DND-41 (cell line): ENCODE measurements at regions not wholly inside any gene's neighbourhood (a gene's known extent, or its start where the extent isn't known, plus 50 kb on each side); places are given as distances from the start of the nearest gene placed in this dataset.

Experiments used
- ATAC-seq: fragments of 200-7000 bp; cut with Tn5 transposase; 3 replicates; pipeline ENCODE4 v1.9.1; 2021; ENCODE audit warnings: low read depth; ENCODE audit not compliant: insufficient read depth
- DNase-seq: peaks from one replicate; pipeline ENCODE4 v3.0.0-alpha.2; 2020
- H2AFZ ChIP-seq: 2 replicates; pipeline ENCODE4 v1.6.0; 2012; ENCODE audit warnings: low read depth, low read length
- H3K27ac ChIP-seq: 2 replicates; pipeline ENCODE4 v1.5.1; 2012; ENCODE audit warnings: low read length, inconsistent platforms
- H3K27me3 ChIP-seq: fragments of 200-600 bp; sonication (generic); 2 replicates; pipeline ENCODE4 v1.6.0; 2012; ENCODE audit warnings: low read length, mild to moderate bottlenecking, inconsistent platforms; ENCODE audit not compliant: insufficient read depth, poor library complexity
- H3K36me3 ChIP-seq: 2 replicates; pipeline ENCODE4 v1.5.1; 2012; ENCODE audit warnings: low read length, inconsistent platforms; ENCODE audit not compliant: insufficient read depth
- H3K4me1 ChIP-seq: 2 replicates; pipeline ENCODE4 v1.5.1; 2012; ENCODE audit warnings: mild to moderate bottlenecking, low read length; ENCODE audit not compliant: insufficient read depth
- H3K4me2 ChIP-seq: 2 replicates; pipeline ENCODE4 v1.6.0; 2012; ENCODE audit warnings: mild to moderate bottlenecking, moderate library complexity, low read length, inconsistent platforms; ENCODE audit not compliant: insufficient read depth
- H3K4me3 ChIP-seq, 2 experiments: fragments of 200-600 bp in 1 of 2; shearing (Covaris generic) in 1 of 2; 2 replicates each; pipeline ENCODE4 v1.5.1; 2012 to 2016; ENCODE audit warnings: inconsistent platforms in 2 of 2, low read length in 2 of 2, mild to moderate bottlenecking in 2 of 2, low read depth in 1 of 2, moderate library complexity in 1 of 2
- H3K79me2 ChIP-seq: 2 replicates; pipeline ENCODE4 v1.6.0; 2012; ENCODE audit warnings: low read length, inconsistent platforms; ENCODE audit not compliant: insufficient read depth
- H3K9ac ChIP-seq: 2 replicates; pipeline ENCODE4 v1.6.0; 2012; ENCODE audit warnings: low read depth, mild to moderate bottlenecking, inconsistent platforms, low read length, moderate library complexity
- H3K9me3 ChIP-seq: 2 replicates; pipeline ENCODE4 v1.5.1; 2012; ENCODE audit warnings: low read length, moderate library complexity, mild to moderate bottlenecking, inconsistent platforms; ENCODE audit not compliant: insufficient read depth, severe bottlenecking
- H4K20me1 ChIP-seq: 2 replicates; pipeline ENCODE4 v1.6.0; 2012; ENCODE audit warnings: low read length; ENCODE audit not compliant: insufficient read depth
- EZH2 ChIP-seq: IDR thresholded peaks from 3 replicates; pipeline ENCODE4 v1.6.1; 2012; ENCODE audit warnings: borderline replicate concordance, low read depth, mild to moderate bottlenecking, moderate library complexity, low read length, inconsistent platforms; ENCODE audit not compliant: severe bottlenecking
- TF ChIP-seq, protein P1 (sequence below): IDR thresholded peaks from 2 replicates; pipeline ENCODE4 v1.5.1; 2012; ENCODE audit warnings: borderline replicate concordance, low read length, moderate library complexity, mild to moderate bottlenecking; ENCODE audit not compliant: poor library complexity, severe bottlenecking; ENCODE audit errors: extremely low read depth

DNA sequence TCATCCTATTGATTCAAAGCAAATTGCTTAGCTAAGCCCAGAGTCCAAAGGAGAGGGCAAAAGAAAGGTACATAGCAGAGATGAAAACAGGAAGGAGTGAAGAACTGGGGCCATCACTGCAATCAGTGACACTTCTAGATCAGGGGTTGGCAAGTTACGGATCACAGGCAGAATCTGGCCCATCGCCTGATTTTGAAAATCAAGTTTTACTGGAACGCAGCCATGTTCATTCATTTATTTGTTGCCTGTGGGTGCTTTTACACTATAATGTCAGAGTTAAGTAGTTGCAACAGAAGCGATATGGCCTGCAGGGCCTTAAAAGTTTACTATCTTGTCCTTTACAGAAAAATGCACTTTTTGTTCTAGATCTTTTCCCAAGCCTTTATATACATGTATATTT lies 271.7 kb upstream of the TOPAZ1 start:
- no peak for DNase-seq
- Histone ChIP-seq H3K9ac (no peak overlapping the region), H3K4me1 (no peaks in the 10 kb centered on the region), H2AFZ (no peak overlapping the region), H3K4me3 (no peak overlapping the region), H4K20me1 (no peaks in the 10 kb centered on the region), H3K4me2 (no peak overlapping the region), H3K9me3 (no peaks in the 10 kb centered on the region), H3K36me3 (no peaks in the 10 kb centered on the region), H3K79me2 (no peaks in the 10 kb centered on the region), H3K27ac (no peak overlapping the region), H3K27me3 (peaks cover 4% of the 10 kb centered on the region)
- TF ChIP-seq, protein P1, sequence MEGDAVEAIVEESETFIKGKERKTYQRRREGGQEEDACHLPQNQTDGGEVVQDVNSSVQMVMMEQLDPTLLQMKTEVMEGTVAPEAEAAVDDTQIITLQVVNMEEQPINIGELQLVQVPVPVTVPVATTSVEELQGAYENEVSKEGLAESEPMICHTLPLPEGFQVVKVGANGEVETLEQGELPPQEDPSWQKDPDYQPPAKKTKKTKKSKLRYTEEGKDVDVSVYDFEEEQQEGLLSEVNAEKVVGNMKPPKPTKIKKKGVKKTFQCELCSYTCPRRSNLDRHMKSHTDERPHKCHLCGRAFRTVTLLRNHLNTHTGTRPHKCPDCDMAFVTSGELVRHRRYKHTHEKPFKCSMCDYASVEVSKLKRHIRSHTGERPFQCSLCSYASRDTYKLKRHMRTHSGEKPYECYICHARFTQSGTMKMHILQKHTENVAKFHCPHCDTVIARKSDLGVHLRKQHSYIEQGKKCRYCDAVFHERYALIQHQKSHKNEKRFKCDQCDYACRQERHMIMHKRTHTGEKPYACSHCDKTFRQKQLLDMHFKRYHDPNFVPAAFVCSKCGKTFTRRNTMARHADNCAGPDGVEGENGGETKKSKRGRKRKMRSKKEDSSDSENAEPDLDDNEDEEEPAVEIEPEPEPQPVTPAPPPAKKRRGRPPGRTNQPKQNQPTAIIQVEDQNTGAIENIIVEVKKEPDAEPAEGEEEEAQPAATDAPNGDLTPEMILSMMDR, result no peak
- no peak for TF ChIP-seq EZH2
- ATAC-seq, result no peak

DNA sequence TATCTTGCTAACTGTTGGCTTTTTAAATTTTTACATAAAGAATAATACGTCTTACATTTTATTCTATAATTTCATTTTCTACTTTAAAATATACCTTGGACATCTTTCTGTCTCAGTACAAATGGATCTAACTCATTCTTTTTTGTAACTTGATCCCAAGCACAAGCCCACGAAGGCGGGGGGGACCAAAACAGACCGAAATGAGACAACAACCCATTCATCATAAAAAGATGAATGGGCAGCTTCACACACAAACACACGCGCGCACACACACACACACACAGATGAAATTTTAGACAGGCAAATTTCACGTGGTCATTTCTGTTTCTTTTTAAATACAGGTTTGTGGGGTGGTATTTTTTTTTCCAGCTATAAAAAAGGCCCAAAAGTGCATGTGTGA lies 271.3 kb upstream of the TOPAZ1 start:
- H3K4me1 ChIP-seq, result no peaks in the 10 kb centered on the region
- TF ChIP-seq, protein P1, result no peak
- no peak for TF ChIP-seq EZH2
- H3K27ac ChIP-seq, result no peak overlapping the region

DNA sequence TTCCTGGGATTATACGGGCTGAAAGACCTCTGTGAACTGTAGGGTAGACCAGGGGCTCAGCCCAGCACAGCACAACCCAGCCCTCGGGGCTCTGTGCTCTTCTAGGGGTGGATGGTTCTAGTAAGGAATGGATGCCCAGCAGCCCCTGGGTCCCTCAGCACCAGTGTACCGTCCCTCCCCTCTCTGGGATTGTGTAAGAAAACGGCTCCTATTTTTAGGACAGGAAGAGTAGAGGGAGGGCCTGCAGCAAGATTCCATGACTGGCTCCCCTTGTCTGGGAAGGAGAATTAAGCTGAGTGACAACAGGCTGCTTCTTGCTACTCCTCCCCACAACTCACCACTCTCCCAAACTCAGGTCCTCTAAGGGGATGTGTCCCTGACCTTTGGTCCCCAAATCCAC lies 270.8 kb upstream of the TOPAZ1 start:
- DNase-seq, result no peak
- peaks cover 4% of the 10 kb centered on the region for H3K27me3 ChIP-seq
- no peak overlapping the region for H3K4me3 ChIP-seq
- H3K9me3 ChIP-seq, result peaks cover 4% of the 10 kb centered on the region
- H3K27ac ChIP-seq, result no peak overlapping the region
- no peaks in the 10 kb centered on the region for H3K36me3 ChIP-seq
- H4K20me1 ChIP-seq, result no peaks in the 10 kb centered on the region
- no peaks in the 10 kb centered on the region for H3K79me2 ChIP-seq
- H3K4me2 ChIP-seq, result no peak overlapping the region
- no peak for ATAC-seq
- no peak for TF ChIP-seq EZH2
- TF ChIP-seq, protein P1, result no peak
- no peak overlapping the region for H3K9ac ChIP-seq
- H3K4me1 ChIP-seq, result no peaks in the 10 kb centered on the region
- H2AFZ ChIP-seq, result no peak overlapping the region

More for the DNA sequence above, 271.3 kb upstream of the TOPAZ1 start:
- Histone ChIP-seq H3K4me3 (no peak overlapping the region), H3K4me2 (no peak overlapping the region), H3K79me2 (no peaks in the 10 kb centered on the region), H3K36me3 (no peaks in the 10 kb centered on the region), H3K27me3 (peaks cover 4% of the 10 kb centered on the region), H3K9me3 (no peaks in the 10 kb centered on the region), H3K9ac (no peak overlapping the region), H4K20me1 (no peaks in the 10 kb centered on the region), H2AFZ (no peak overlapping the region)
- no peak for DNase-seq
- ATAC-seq, result no peak

DNA sequence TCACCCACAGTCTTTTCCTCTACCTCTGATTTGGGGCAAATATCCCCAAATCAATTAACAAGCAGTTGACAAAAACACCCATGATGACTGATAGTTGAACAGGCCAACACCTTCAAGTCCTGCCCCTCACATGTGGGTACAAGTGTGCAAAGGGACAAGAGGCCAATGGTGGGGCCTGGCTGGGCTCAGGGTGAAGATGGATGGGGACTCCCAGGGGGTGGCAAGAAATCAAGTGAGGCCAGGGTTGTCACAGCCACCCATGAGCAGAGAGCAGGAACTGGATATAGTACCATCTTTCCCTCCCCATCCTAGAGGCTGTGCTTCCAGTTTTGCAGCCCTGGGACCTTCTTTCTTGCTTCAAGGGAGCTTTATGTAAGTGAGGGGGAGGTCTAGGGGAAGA lies 270.2 kb upstream of the TOPAZ1 start:
- ATAC-seq, result no peak
- Histone ChIP-seq H3K4me3 (no peak overlapping the region), H3K4me2 (no peak overlapping the region)

More for the DNA sequence above, 270.2 kb upstream of the TOPAZ1 start:
- DNase-seq, result no peak
- Histone ChIP-seq H4K20me1 (no peaks in the 10 kb centered on the region), H3K9ac (no peak overlapping the region), H3K4me1 (no peaks in the 10 kb centered on the region), H2AFZ (no peak overlapping the region), H3K27me3 (peaks cover 4% of the 10 kb centered on the region), H3K79me2 (no peaks in the 10 kb centered on the region), H3K27ac (no peak overlapping the region), H3K36me3 (no peaks in the 10 kb centered on the region), H3K9me3 (peaks cover 9% of the 10 kb centered on the region)
- no peak for TF ChIP-seq EZH2
- TF ChIP-seq, protein P1, result no peak
